Sigmoid colon (tissue), 4 donors: ENCODE measurements at regions not wholly inside any gene's neighbourhood (a gene's known extent, or its start where the extent isn't known, plus 50 kb on each side); places are given as distances from the start of the nearest gene placed in this dataset.

Source experiments
- CTCF ChIP-seq, 4 experiments: fragments of 450-650 bp in 3 of 4; fragments of 200-600 bp in 1 of 4; IDR thresholded peaks; one replicate each; pipeline ENCODE4 v1.5.1; 2016 to 2019; ENCODE audit warnings: antibody characterized with exemption in 4 of 4, mild to moderate bottlenecking in 3 of 4, moderate library complexity in 2 of 4
- POLR2A ChIP-seq, 2 donors: fragments of 450-650 bp; IDR thresholded peaks; one replicate each; pipeline ENCODE4 v1.6.1; 2016; ENCODE audit warnings: antibody characterized with exemption in 2 of 2, mild to moderate bottlenecking in 2 of 2, moderate library complexity in 2 of 2
- POLR2AphosphoS5 ChIP-seq, 4 donors: sonication (generic); formaldehyde crosslinking; IDR thresholded peaks; one replicate each; pipeline ENCODE4 v1.6.1; 2017; ENCODE audit warnings: antibody characterized with exemption in 4 of 4

- TF ChIP-seq CTCF (IDR thresholded peaks at IDR 0.05) = no peak
- TF ChIP-seq POLR2A (IDR thresholded peaks at IDR 0.05) = no peak
- TF ChIP-seq POLR2AphosphoS5 (IDR thresholded peaks at IDR 0.05) = no peak
Measured at GRCh38 chr1:106680216-106680615, 376.3 kb upstream of the PRMT6 start.
